Neuronal stem cell (in vitro differentiated cells): ENCODE measurements at regions not wholly inside any gene's neighbourhood (a gene's known extent, or its start where the extent isn't known, plus 50 kb on each side); places are given as distances from the start of the nearest gene placed in this dataset.
A peak's percentile ranks its signal among the peaks of the same experiment; 100 is the strongest.

Source experiments
- DNase-seq: peaks from one replicate; pipeline ENCODE4 v3.0.0-alpha.2; 2013; ENCODE audit warnings: low spot score
- H2AFZ ChIP-seq: one replicate; pipeline ENCODE4 v1.6.1; 2013; ENCODE audit warnings: mild to moderate bottlenecking, low read length, inconsistent platforms
- H2AK5ac ChIP-seq: 2 replicates; pipeline ENCODE4 v1.6.1; 2013; ENCODE audit warnings: low read depth, mild to moderate bottlenecking, inconsistent platforms, low read length, moderate library complexity, mixed read lengths
- H2BK120ac ChIP-seq: 2 replicates; pipeline ENCODE4 v1.6.1; 2013; ENCODE audit warnings: low read depth, mild to moderate bottlenecking, inconsistent platforms, low read length, moderate library complexity, mixed read lengths
- H2BK12ac ChIP-seq: one replicate; pipeline ENCODE4 v1.6.1; 2013; ENCODE audit warnings: low read length, inconsistent platforms
- H2BK15ac ChIP-seq: 2 replicates; pipeline ENCODE4 v1.6.1; 2013; ENCODE audit warnings: mild to moderate bottlenecking, low read length, inconsistent platforms, mixed read lengths
- H2BK5ac ChIP-seq: one replicate; pipeline ENCODE4 v1.6.1; 2013; ENCODE audit warnings: inconsistent platforms, mild to moderate bottlenecking, low read length, moderate library complexity
- H3K14ac ChIP-seq: one replicate; pipeline ENCODE4 v1.6.1; 2013; ENCODE audit warnings: low read length, inconsistent platforms
- H3K18ac ChIP-seq: 2 replicates; pipeline ENCODE4 v1.6.1; 2013; ENCODE audit warnings: low read length, inconsistent platforms
- H3K23ac ChIP-seq: 2 replicates; pipeline ENCODE4 v1.6.1; 2013; ENCODE audit warnings: low read depth, mild to moderate bottlenecking, mixed read lengths, low read length, inconsistent platforms; ENCODE audit not compliant: poor library complexity
- H3K27ac ChIP-seq: replicated peaks from 3 replicates; pipeline ENCODE4 v1.5.1; 2013; ENCODE audit warnings: low read length, inconsistent platforms
- H3K27me3 ChIP-seq, 3 experiments: 2 replicates each; pipeline ENCODE4 v1.6.1; 2013; ENCODE audit warnings: low read length in 3 of 3, mild to moderate bottlenecking in 2 of 3, inconsistent platforms in 1 of 3, low read depth in 1 of 3, mixed read lengths in 1 of 3, moderate library complexity in 1 of 3; ENCODE audit not compliant: control insufficient read depth in 3 of 3, insufficient read depth in 3 of 3
- H3K36me3 ChIP-seq, 2 donors: replicated peaks in 1 of 2; 2 replicates each; pipeline ENCODE4 v1.6.1; 2013; ENCODE audit warnings: low read length in 2 of 2; ENCODE audit not compliant: control insufficient read depth in 2 of 2, insufficient read depth in 2 of 2
- H3K4ac ChIP-seq: 2 replicates; pipeline ENCODE4 v1.6.1; 2013; ENCODE audit warnings: inconsistent platforms, mild to moderate bottlenecking, low read length, moderate library complexity
- H3K4me1 ChIP-seq, 2 donors: 1 replicate in 1 of 2; 2 replicates in 1 of 2; pipeline ENCODE4 v1.6.1; 2013; ENCODE audit warnings: low read length in 2 of 2, low read depth in 1 of 2; ENCODE audit not compliant: control insufficient read depth in 2 of 2, insufficient read depth in 1 of 2
- H3K4me2 ChIP-seq: one replicate; pipeline ENCODE4 v1.6.1; 2013; ENCODE audit warnings: mild to moderate bottlenecking, low read length, inconsistent platforms; ENCODE audit not compliant: insufficient read depth, poor library complexity, severe bottlenecking
- H3K4me3 ChIP-seq, 2 donors: 2 replicates each; pipeline ENCODE4 v1.5.1; 2013; ENCODE audit warnings: low read length in 2 of 2, mild to moderate bottlenecking in 2 of 2, inconsistent platforms in 1 of 2, moderate library complexity in 1 of 2
- H3K79me1 ChIP-seq: one replicate; pipeline ENCODE4 v1.6.1; 2013; ENCODE audit warnings: low read depth, mild to moderate bottlenecking, inconsistent platforms, low read length, moderate library complexity
- H3K9ac ChIP-seq: one replicate; pipeline ENCODE4 v1.6.1; 2013; ENCODE audit warnings: mild to moderate bottlenecking, low read depth, low read length, inconsistent platforms; ENCODE audit not compliant: poor library complexity
- H3K9me3 ChIP-seq, 2 donors: replicated peaks in 1 of 2; 2 replicates each; pipeline versions ENCODE3 to v1.6.1; 2013; ENCODE audit warnings: low read length in 2 of 2, mild to moderate bottlenecking in 2 of 2, inconsistent platforms in 1 of 2, low read depth in 1 of 2, mixed read lengths in 1 of 2, moderate library complexity in 1 of 2; ENCODE audit not compliant: control insufficient read depth in 2 of 2, insufficient read depth in 1 of 2
- H4K8ac ChIP-seq: one replicate; pipeline ENCODE4 v1.6.1; 2013; ENCODE audit warnings: low read depth, mild to moderate bottlenecking, inconsistent platforms, low read length, moderate library complexity
- H4K91ac ChIP-seq: one replicate; pipeline ENCODE4 v1.6.1; 2013; ENCODE audit warnings: low read length, low read depth, mild to moderate bottlenecking, inconsistent platforms; ENCODE audit not compliant: poor library complexity
- WGBS, 2 donors: extraction: QIAGEN DNeasy Blood & Tissue Kit; methylation state at CpG; one replicate each; pipeline ENCODE4 v1.1.7; 2013; ENCODE audit warnings: missing lambda C conversion rate in 2 of 2, mixed read lengths in 1 of 2; ENCODE audit not compliant: insufficient read length in 2 of 2, insufficient replicate concordance in 1 of 2; ENCODE audit errors: extremely low coverage in 2 of 2; 5-methylcytosine and 5-hydroxymethylcytosine counted together

- H3K4ac ChIP-seq, result no peak overlapping the region
- H2AK5ac ChIP-seq, result no peak overlapping the region
- H2AFZ ChIP-seq, result peak overlapping the region; percentile 83
- H2BK5ac ChIP-seq, result no peak overlapping the region
- no peak overlapping the region for H2BK15ac ChIP-seq
- no peak overlapping the region for H2BK120ac ChIP-seq
- no peak for DNase-seq
- H2BK12ac ChIP-seq, result peak overlapping the region; percentile 30
- WGBS, 2 donors, result no CpG with 5 or more reads among the region's 11 CpGs
- H4K91ac ChIP-seq, result no peak overlapping the region
- H3K79me1 ChIP-seq, result no peaks in the 10 kb centered on the region
- H3K9ac ChIP-seq, result no peak overlapping the region
- H3K36me3 ChIP-seq, result no peaks in the 10 kb centered on the region
- peak overlapping the region; percentile 55 for H3K27ac ChIP-seq
- H3K4me3 ChIP-seq, result no peak overlapping the region
- no peak overlapping the region for H3K4me2 ChIP-seq
- no peak overlapping the region for H4K8ac ChIP-seq
- no peak overlapping the region for H3K23ac ChIP-seq
- no peaks in the 10 kb centered on the region for H3K27me3 ChIP-seq
- H3K18ac ChIP-seq, result no peak overlapping the region
- peaks cover 16 to 18% of the 10 kb centered on the region in 2 donors for H3K4me1 ChIP-seq
- H3K14ac ChIP-seq, result no peak overlapping the region
- H3K9me3 ChIP-seq, result peaks cover 0 to 2% of the 10 kb centered on the region in 2 donors
Measured at GRCh38 chr18:31243740-31244512, 74.0 kb upstream of the DSG1 start.

- H3K4me3 ChIP-seq, result no peak overlapping the region
- no peak overlapping the region for H2BK15ac ChIP-seq
- H3K4ac ChIP-seq, result no peak overlapping the region
- peak overlapping the region; percentile 83 for H2AFZ ChIP-seq
- no peaks in the 10 kb centered on the region for H3K27me3 ChIP-seq
- H3K18ac ChIP-seq, result peak overlapping the region; percentile 33
- no peak overlapping the region for H3K14ac ChIP-seq
- no peak overlapping the region for H4K8ac ChIP-seq
- H3K23ac ChIP-seq, result no peak overlapping the region
- no peak overlapping the region for H2AK5ac ChIP-seq
- no peaks in the 10 kb centered on the region for H3K79me1 ChIP-seq
- H3K4me1 ChIP-seq, result peaks cover 18 to 20% of the 10 kb centered on the region in 2 donors
- DNase-seq, result no peak
- no CpG with 5 or more reads among the region's 7 CpGs for WGBS, 2 donors
- H2BK5ac ChIP-seq, result no peak overlapping the region
- no peak overlapping the region for H2BK12ac ChIP-seq
- no peak overlapping the region for H2BK120ac ChIP-seq
- peaks cover 0 to 2% of the 10 kb centered on the region in 2 donors for H3K9me3 ChIP-seq
- H3K9ac ChIP-seq, result no peak overlapping the region
- peak overlapping the region; percentile 55 for H3K27ac ChIP-seq
- H3K36me3 ChIP-seq, result no peaks in the 10 kb centered on the region
- H4K91ac ChIP-seq, result no peak overlapping the region
- no peak overlapping the region for H3K4me2 ChIP-seq
Measured at GRCh38 chr18:31244771-31245394, 73.1 kb upstream of the DSG1 start.

DNA sequence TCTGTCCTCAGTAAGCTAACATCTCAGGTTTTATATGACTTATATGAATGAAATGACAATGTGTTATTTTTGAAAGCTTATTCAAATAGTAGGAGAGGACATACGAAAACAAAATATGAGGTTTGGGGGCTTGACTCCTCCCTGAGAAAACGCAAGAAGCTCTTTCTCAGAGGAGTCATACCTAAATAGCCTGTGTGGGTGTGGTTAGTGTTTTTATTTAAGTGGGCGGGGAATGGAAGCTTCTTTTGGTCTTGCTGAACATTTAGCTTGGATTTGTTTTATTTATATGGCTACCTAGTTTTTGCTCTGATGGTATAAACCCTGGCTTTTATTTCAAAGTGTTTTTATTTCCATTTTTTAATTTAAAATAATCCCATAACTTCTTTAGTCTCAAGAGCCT, 72.1 kb upstream of the DSG1 start:
- H3K79me1 ChIP-seq, result no peaks in the 10 kb centered on the region
- no peak overlapping the region for H2BK15ac ChIP-seq
- H2AFZ ChIP-seq, result no peak overlapping the region
- peaks cover 0 to 2% of the 10 kb centered on the region in 2 donors for H3K9me3 ChIP-seq
- H2BK120ac ChIP-seq, result no peak overlapping the region
- H4K91ac ChIP-seq, result no peak overlapping the region
- no peak overlapping the region for H2BK12ac ChIP-seq
- no peak overlapping the region for H3K18ac ChIP-seq
- no peak for DNase-seq
- H3K4me3 ChIP-seq, result no peak overlapping the region
- no peak overlapping the region for H4K8ac ChIP-seq
- H2BK5ac ChIP-seq, result no peak overlapping the region
- H3K23ac ChIP-seq, result no peak overlapping the region
- no peak overlapping the region for H3K14ac ChIP-seq
- peaks cover 18 to 20% of the 10 kb centered on the region in 2 donors for H3K4me1 ChIP-seq
- no peaks in the 10 kb centered on the region for H3K36me3 ChIP-seq
- H3K27ac ChIP-seq, result no peak overlapping the region
- H3K27me3 ChIP-seq, result no peaks in the 10 kb centered on the region
- no peak overlapping the region for H3K4ac ChIP-seq
- no peak overlapping the region for H3K4me2 ChIP-seq
- WGBS, 2 donors, result no CpG with 5 or more reads among the region's 3 CpGs
- H3K9ac ChIP-seq, result no peak overlapping the region
- no peak overlapping the region for H2AK5ac ChIP-seq

DNA sequence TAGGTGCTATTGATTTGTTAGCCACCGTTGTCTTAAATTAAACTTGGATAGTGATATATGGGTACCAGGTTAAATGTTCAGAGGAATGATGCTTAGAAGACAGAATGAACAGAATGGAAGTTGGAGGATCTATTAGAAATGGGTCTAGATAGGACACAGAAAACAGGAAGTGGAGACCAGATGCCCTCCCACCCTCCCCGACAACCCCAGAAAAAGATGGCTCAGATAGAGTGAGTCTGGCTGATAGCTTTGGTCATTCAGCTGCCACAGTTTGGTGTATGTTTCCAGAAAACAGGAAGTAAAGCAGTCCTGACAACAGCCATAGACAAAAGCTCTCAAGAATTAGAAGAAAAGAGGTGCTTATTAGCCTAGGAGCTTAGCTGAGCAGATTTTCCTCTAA, 71.5 kb upstream of the DSG1 start:
- H2BK15ac ChIP-seq, result no peak overlapping the region

More for the DNA sequence above, 71.5 kb upstream of the DSG1 start:
- Histone ChIP-seq H2BK12ac (no peak overlapping the region), H3K4ac (no peak overlapping the region), H4K8ac (no peak overlapping the region), H3K9ac (no peak overlapping the region), H3K18ac (no peak overlapping the region), H2AFZ (no peak overlapping the region), H3K4me1 (peaks cover 18 to 20% of the 10 kb centered on the region in 2 donors), H3K4me2 (no peak overlapping the region), H3K36me3 (no peaks in the 10 kb centered on the region), H3K4me3 (no peak overlapping the region), H4K91ac (no peak overlapping the region), H3K27ac (no peak overlapping the region), H3K27me3 (no peaks in the 10 kb centered on the region), H3K23ac (no peak overlapping the region), H2BK5ac (no peak overlapping the region), H3K14ac (no peak overlapping the region), H3K9me3 (peaks cover 0 to 2% of the 10 kb centered on the region in 2 donors), H2BK120ac (no peak overlapping the region), H2AK5ac (no peak overlapping the region), H3K79me1 (no peaks in the 10 kb centered on the region)
- no CpG with 5 or more reads among the region's 2 CpGs for WGBS, 2 donors
- no peak for DNase-seq
